ENCODE measurements at regions not wholly inside any gene's neighbourhood (a gene's known extent, or its start where the extent isn't known, plus 50 kb on each side); places are given as distances from the start of the nearest gene placed in this dataset.

- no peak for DNase-seq
These were observed 217.1 kb downstream of the BLID start for GRCh38 chr11:121898903-121899302.

- no peak for DNase-seq
These were observed 220.1 kb downstream of the BLID start for GRCh38 chr11:121895919-121896318.

- no peak for DNase-seq
These were observed 221.4 kb downstream of the BLID start for GRCh38 chr11:121894581-121894980.

- DNase-seq: no peak
These were observed 223.2 kb downstream of the BLID start for GRCh38 chr11:121892863-121893262.

GRCh38 chr11:121892131-121892681 lies 223.8 kb downstream of the BLID start:
- no peak for DNase-seq

GRCh38 chr11:121890946-121891515 lies 225.0 kb downstream of the BLID start:
- DNase-seq: no peak

- no peak for DNase-seq
These were observed 225.6 kb downstream of the BLID start for GRCh38 chr11:121890377-121890776.

GRCh38 chr11:121889931-121890330 lies 226.1 kb downstream of the BLID start:
- no peak for DNase-seq

GRCh38 chr11:121889186-121889585 lies 226.8 kb downstream of the BLID start:
- no peak for DNase-seq

- DNase-seq: no peak
These were observed 227.9 kb downstream of the BLID start for GRCh38 chr11:121887976-121888557.

GRCh38 chr11:121887569-121887968 lies 228.4 kb downstream of the BLID start:
- DNase-seq: no peak

GRCh38 chr11:121886996-121887395 lies 229.0 kb downstream of the BLID start:
- no peak for DNase-seq

- DNase-seq: no peak
These were observed 229.8 kb downstream of the BLID start for GRCh38 chr11:121886005-121886734.

GRCh38 chr11:121884626-121885025 lies 231.4 kb downstream of the BLID start:
- DNase-seq: no peak

GRCh38 chr11:121881806-121882205 lies 234.2 kb downstream of the BLID start:
- DNase-seq: no peak

- DNase-seq: no peak
These were observed 238.9 kb downstream of the BLID start for GRCh38 chr11:121877152-121877551.

- DNase-seq: no peak
These were observed 242.2 kb downstream of the BLID start for GRCh38 chr11:121873766-121874165.

GRCh38 chr11:121872356-121872755 lies 243.7 kb downstream of the BLID start:
- no peak for DNase-seq

GRCh38 chr11:121870206-121871045 lies 245.6 kb downstream of the BLID start:
- DNase-seq: no peak

GRCh38 chr11:121869478-121869877 lies 246.5 kb downstream of the BLID start:
- DNase-seq: no peak

- DNase-seq: no peak
These were observed 249.3 kb downstream of the BLID start for GRCh38 chr11:121866754-121867153.

- no peak for DNase-seq
These were observed 251.4 kb downstream of the BLID start for GRCh38 chr11:121864660-121865059.

- no peak for DNase-seq
These were observed 252.9 kb downstream of the BLID start for GRCh38 chr11:121863126-121863525.

Measured in CD4-positive, alpha-beta T cell treated with Interleukin-10 for 1 hour (primary cell).